ENCODE measurements at regions not wholly inside any gene's neighbourhood (a gene's known extent, or its start where the extent isn't known, plus 50 kb on each side); places are given as distances from the start of the nearest gene placed in this dataset.
"Not testable (repeated sequence)": the region's sequence is repeated elsewhere in the genome, so short reads cannot be mapped to it uniquely, and the experiment has no call there.

- H3K4me2 ChIP-seq; H3K4me1 ChIP-seq (ENCODE audit: control insufficient read depth in 1 of 2, insufficient read depth in 2 of 2, low read depth in 1 of 2, low read length in 1 of 2); H3K4me3 ChIP-seq (ENCODE audit: low read depth in 2 of 2, low read length in 1 of 2); DNase-seq; H3K9me3 ChIP-seq; POLR2A ChIA-PET; H3K27me3 ChIP-seq (ENCODE audit: insufficient read depth); H3K9ac ChIP-seq; H3K9me2 ChIP-seq; H2AFZ ChIP-seq (ENCODE audit: low read depth): not testable (repeated sequence)
- H4K20me1 ChIP-seq (ENCODE audit: insufficient read depth) = peaks cover 24% of the 10 kb centered on the region
- peaks cover 23% of the 10 kb centered on the region for H3F3A ChIP-seq (replicated peaks; ENCODE audit: insufficient read depth)
- CTCF ChIA-PET = interaction anchor here (1.6 kb wide), 1 partner anchor 21 kb away, joined by 5 read pairs; no protein-coding TSS in a partner anchor
- 0 out of 4 replicates have a peak overlapping the region, but pooled peaks of 1 of the 2 experiments have one; percentile 9 for H3K27ac ChIP-seq (ENCODE audit: low read depth in 2 of 2, low read length in 1 of 2)
- H3K79me2 ChIP-seq (ENCODE audit: insufficient read depth) = peaks cover 85% of the 10 kb centered on the region
- H3K36me3 ChIP-seq (replicated peaks in 1 of 2; ENCODE audit: control insufficient read depth in 1 of 2, insufficient read depth in 2 of 2, low read length in 1 of 2) = peaks cover 60 to 72% of the 10 kb centered on the region in 2 experiments
- WGBS (ENCODE audit: low lambda C conversion rate) = 74% methylated on average over 1 of the region's 1 CpG
Observed at GRCh38 chr7:35869117-35869516, 68.3 kb downstream of the SEPTIN7 start.

GRCh38 chr7:35869810-35870209 is 69.0 kb downstream of the SEPTIN7 start:
- Histone ChIP-seq H3K9ac (no peak overlapping the region), H3K4me3 (ENCODE audit: low read depth in 2 of 2, low read length in 1 of 2) (no peak overlapping the region), H3K36me3 (replicated peaks in 1 of 2; ENCODE audit: control insufficient read depth in 1 of 2, insufficient read depth in 2 of 2, low read length in 1 of 2) (peaks cover 60 to 73% of the 10 kb centered on the region in 2 experiments), H3K27ac (ENCODE audit: low read depth in 2 of 2, low read length in 1 of 2) (peak overlapping the region in 1 of 2 experiments; percentile 9; a peak in 2 of 4 replicates), H3K4me1 (ENCODE audit: control insufficient read depth in 1 of 2, insufficient read depth in 2 of 2, low read depth in 1 of 2, low read length in 1 of 2) (peaks cover 9 to 14% of the 10 kb centered on the region in 2 experiments; a peak in 3 of 4 replicates), H2AFZ (ENCODE audit: low read depth) (no peak overlapping the region), H3K9me3 (no peaks in the 10 kb centered on the region), H3K79me2 (ENCODE audit: insufficient read depth) (peaks cover 82% of the 10 kb centered on the region), H3K9me2 (no peaks in the 10 kb centered on the region), H4K20me1 (ENCODE audit: insufficient read depth) (peaks cover 28% of the 10 kb centered on the region), H3K27me3 (ENCODE audit: insufficient read depth) (no peaks in the 10 kb centered on the region), H3K4me2 (no peak overlapping the region), H3F3A (replicated peaks; ENCODE audit: insufficient read depth) (peaks cover 28% of the 10 kb centered on the region)
- POLR2A ChIA-PET = no interaction called here
- WGBS (ENCODE audit: low lambda C conversion rate) = 94% methylated on average over 5 of the region's 5 CpGs
- CTCF ChIA-PET = interaction anchor here (1.6 kb wide), 1 partner anchor 22 kb away, joined by 5 read pairs; no protein-coding TSS in a partner anchor
- TF ChIP-seq, protein P1, sequence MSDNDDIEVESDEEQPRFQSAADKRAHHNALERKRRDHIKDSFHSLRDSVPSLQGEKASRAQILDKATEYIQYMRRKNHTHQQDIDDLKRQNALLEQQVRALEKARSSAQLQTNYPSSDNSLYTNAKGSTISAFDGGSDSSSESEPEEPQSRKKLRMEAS (IDR thresholded peaks at IDR 0.05; ENCODE audit: low read depth) = no peak
- TF ChIP-seq RXRA (IDR thresholded peaks at IDR 0.05; ENCODE audit: borderline replicate concordance, low read depth) = no peak
- no peak for TF ChIP-seq FOXM1 (IDR thresholded peaks at IDR 0.05; ENCODE audit: low read depth)
- no peak for TF ChIP-seq GABPA (IDR thresholded peaks at IDR 0.05; ENCODE audit: low read depth)
- no peak for TF ChIP-seq YY1 (IDR thresholded peaks at IDR 0.05; ENCODE audit: low read depth)
- TF ChIP-seq SMC3 (IDR thresholded peaks at IDR 0.05; ENCODE audit: low read depth, low read length) = no peak
- DNase-seq = no peak

- CTCF ChIA-PET = no interaction called here
- no peak overlapping the region for H2AFZ ChIP-seq (ENCODE audit: low read depth)
- no peak overlapping the region for H3K4me3 ChIP-seq (ENCODE audit: low read depth in 2 of 2, low read length in 1 of 2)
- peaks cover 28% of the 10 kb centered on the region for H4K20me1 ChIP-seq (ENCODE audit: insufficient read depth)
- peaks cover 51 to 60% of the 10 kb centered on the region in 2 experiments for H3K36me3 ChIP-seq (replicated peaks in 1 of 2; ENCODE audit: control insufficient read depth in 1 of 2, insufficient read depth in 2 of 2, low read length in 1 of 2)
- DNase-seq = no peak
- H3K9me3 ChIP-seq = no peaks in the 10 kb centered on the region
- H3F3A ChIP-seq (replicated peaks; ENCODE audit: insufficient read depth) = peaks cover 40% of the 10 kb centered on the region
- peaks cover 81% of the 10 kb centered on the region for H3K79me2 ChIP-seq (ENCODE audit: insufficient read depth)
- H3K27ac ChIP-seq (ENCODE audit: low read depth in 2 of 2, low read length in 1 of 2) = peak overlapping the region in 1 of 2 experiments; percentile 7; a peak in 1 of 4 replicates
- TF ChIP-seq, protein P1 (IDR thresholded peaks at IDR 0.05; ENCODE audit: low read depth) = no peak
- TF ChIP-seq MXI1 (IDR thresholded peaks at IDR 0.05; ENCODE audit: low read depth, low read length) = no peak
- H3K9ac ChIP-seq = no peak overlapping the region
- H3K4me1 ChIP-seq (ENCODE audit: control insufficient read depth in 1 of 2, insufficient read depth in 2 of 2, low read depth in 1 of 2, low read length in 1 of 2) = peaks cover 9 to 24% of the 10 kb centered on the region in 2 experiments; a peak in 3 of 4 replicates
- H3K9me2 ChIP-seq = no peaks in the 10 kb centered on the region
- POLR2A ChIA-PET = no interaction called here
- H3K27me3 ChIP-seq (ENCODE audit: insufficient read depth) = no peaks in the 10 kb centered on the region
- no peak overlapping the region for H3K4me2 ChIP-seq
Observed at GRCh38 chr7:35871856-35872255, 71.0 kb downstream of the SEPTIN7 start.

All from SK-N-SH (cell line).